Ecto neural progenitor cell (in vitro differentiated cells): ENCODE measurements at regions not wholly inside any gene's neighbourhood (a gene's known extent, or its start where the extent isn't known, plus 50 kb on each side); places are given as distances from the start of the nearest gene placed in this dataset.

Experiments
- DNase-seq: peaks from one replicate; pipeline ENCODE4 v3.0.0-alpha.2; 2018; ENCODE audit warnings: low spot score

DNA sequence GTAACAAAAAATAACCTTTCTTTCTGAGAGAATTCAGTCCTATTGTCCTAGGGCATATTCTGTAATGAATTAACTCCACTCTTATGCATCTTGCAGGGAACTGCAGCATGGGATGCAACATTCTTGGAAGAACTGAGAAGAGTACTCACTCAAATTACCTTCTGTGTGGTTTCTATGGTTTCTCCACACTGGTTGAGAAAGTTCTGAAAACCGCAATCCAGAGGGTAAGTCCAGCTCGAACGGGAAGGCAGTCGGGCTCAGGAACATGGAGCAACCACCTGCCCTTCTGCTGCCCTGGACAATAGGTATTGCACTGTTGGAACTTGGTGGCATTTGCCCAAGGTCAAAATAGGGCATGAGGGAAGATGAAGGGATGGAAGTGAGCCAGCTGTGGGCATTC is 59.6 kb upstream of the CDK13 start:
- no peak for DNase-seq

DNA sequence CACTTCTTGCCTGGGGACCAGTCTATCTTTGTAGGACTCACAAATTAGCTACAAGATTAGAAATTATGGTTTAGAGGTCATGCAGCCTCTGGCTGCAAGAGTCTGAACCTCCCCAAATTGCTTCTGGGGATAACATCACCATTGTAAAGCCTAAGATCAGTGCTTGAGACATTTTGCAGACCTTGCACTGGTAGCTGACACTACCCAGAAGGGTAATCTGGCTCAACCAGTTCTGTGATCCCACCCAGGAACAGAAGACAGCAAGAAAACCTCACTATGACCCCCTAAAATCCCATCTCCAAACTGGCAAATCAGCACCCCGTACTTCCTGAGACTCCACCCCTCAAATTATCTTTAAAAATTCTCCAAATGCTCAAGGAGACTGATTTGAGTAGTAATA is 58.2 kb upstream of the CDK13 start:
- no peak for DNase-seq

GRCh38 chr7:39892361-39892760 is 57.7 kb upstream of the CDK13 start:
- no peak for DNase-seq

GRCh38 chr7:39894904-39895303 is 55.2 kb upstream of the CDK13 start:
- DNase-seq: no peak

GRCh38 chr7:39896840-39897239 is 53.2 kb upstream of the CDK13 start:
- DNase-seq: no peak

GRCh38 chr7:39898867-39899266 is 51.2 kb upstream of the CDK13 start:
- no peak for DNase-seq
